Right lung (tissue), 2 donors: ENCODE measurements at regions not wholly inside any gene's neighbourhood (a gene's known extent, or its start where the extent isn't known, plus 50 kb on each side); places are given as distances from the start of the nearest gene placed in this dataset.
A peak's percentile ranks its signal among the peaks of the same experiment; 100 is the strongest.

ENCODE experiments used
- DNase-seq, 2 donors: peaks; one replicate each; pipeline ENCODE4 v3.0.0-alpha.2; 2013

DNA sequence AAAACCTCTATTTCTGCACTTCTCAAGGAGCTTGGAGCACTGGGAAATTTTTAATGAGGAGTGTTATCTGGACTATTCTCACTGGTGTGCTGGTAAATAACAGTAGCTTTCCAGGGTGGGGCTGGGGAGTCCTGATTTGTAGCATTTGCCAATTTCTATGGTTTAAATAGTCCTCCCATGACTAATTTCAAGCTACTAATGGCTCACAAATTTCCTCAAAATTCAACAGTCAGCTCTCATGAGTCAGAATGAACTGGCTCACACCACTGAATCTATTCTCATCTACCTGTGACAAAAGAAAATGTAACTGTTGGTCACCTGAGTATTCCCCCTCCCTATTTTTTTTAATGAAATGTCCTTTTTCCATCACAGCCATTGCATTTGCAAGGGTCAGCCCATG lies 449.6 kb downstream of the KIF16B start:
- no peak for DNase-seq

GRCh38 chr20:16119909-16120308 lies 453.3 kb downstream of the KIF16B start:
- no peak for DNase-seq

- peak; percentile 47 to 57 for DNase-seq
Measured at GRCh38 chr20:16115911-16116552, 457.2 kb downstream of the KIF16B start.

- DNase-seq: no peak
Measured at GRCh38 chr20:16113736-16114135, 459.5 kb downstream of the KIF16B start.

DNA sequence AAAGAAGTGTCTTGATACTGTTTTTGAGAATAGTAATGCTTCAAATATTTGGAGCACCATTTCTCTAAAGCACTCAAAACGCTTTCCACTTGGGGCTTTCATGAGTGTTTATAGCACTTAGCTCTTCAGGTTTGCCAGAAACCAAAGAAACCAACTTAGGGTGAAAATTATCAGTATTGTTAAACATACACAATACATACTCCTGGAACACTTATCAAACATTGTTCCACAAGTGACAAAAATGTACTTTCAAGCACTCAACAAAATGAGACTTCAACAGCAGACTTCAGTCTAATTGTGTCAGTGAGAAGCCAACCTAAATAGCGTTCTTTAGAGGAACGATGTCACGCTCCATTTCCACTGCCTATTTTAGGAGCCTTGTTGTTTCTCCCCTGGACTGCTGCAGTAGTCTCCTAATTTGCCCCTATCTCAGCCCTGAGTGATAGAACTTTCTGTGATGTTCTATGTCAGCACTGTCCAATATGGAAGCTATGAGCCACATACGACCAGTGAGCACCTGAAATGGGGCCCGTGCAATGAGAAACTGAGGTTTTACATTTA lies 461.3 kb downstream of the KIF16B start:
- no peak for DNase-seq

- DNase-seq: no peak
Measured at GRCh38 chr20:16111172-16111832, 461.9 kb downstream of the KIF16B start.

DNA sequence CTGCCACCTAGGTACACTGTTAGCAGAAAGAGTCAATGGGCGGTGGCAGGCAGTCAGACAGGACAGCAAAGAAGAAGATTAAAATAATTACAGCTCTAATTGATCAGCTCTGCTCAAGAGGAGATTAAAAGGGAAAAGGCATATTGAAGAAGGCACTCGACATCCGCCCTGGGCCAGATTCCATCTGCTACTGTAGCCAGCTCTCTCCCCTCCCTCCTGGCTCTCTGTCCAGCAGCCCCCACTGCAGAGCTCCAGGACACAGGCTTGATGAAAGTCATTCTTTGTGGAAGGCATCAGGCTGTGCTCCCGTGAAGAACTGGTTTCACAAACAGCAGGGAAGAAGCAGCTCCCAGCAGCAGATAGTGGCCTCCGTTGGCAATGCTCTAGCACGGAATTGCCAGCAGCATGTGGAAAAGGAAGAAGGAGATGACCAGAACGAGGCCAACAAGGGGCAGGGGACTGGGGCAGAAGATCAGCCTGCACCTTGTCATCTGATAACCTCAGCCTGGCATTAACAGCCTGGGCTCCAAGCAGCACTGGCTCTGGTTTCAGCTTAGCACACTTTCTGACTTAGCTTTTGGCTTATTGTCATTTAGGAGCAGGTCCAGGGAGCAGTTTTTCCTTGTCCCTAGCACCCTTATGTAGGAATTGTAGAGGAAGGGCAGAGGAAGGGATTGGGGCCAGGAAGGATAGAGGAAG lies 465.9 kb downstream of the KIF16B start:
- DNase-seq: no peak

DNA sequence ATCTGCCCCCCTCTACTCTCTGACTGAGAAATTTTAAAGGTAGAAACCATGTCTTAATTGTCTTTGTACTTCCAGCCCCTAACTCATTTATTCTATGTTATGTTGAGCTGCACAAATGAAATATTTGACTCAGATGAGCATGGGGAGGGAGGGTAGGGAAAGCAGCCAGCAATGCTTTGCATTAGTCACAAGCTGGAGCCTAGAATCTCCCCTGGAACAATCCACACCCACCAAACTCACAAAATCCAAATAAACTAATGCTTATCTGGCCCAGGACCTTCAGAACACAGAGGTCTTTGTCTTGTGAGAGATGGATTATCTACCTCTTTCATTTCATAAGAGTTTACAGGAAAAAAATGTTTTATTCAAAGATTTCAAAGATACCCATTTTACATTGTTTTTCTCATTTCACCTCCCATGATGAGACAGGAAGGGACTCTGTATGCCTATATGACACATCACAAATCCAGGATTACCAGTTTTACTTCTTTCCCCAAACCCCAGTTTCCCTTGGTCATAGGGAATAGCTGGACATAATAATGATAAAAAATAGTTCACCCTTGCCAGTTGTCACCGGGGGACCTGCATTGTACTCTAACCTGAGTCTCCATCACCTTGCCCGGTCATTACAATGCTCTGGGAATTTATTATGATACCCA lies 466.9 kb downstream of the KIF16B start:
- DNase-seq: no peak

DNA sequence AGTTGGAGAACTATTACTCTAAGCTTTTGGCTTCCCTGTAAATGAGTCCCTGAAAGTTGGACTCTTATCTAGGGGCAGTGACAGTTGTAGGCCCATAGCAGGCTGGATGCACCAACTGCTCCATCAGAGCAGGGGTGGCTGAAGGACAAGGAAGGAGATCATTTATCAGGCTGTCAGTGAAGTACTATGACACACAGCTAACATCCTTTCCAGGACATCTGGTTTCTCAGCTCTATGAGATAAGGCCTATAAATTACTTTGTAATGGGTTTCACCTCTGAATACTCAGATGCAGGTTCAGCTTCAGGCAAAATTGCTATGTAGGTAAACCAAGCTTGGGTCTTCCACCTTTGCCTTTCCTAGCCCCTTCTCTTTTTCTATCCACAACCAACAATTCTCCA lies 468.5 kb downstream of the KIF16B start:
- no peak for DNase-seq
